GM19438 (cell line): ENCODE measurements at regions not wholly inside any gene's neighbourhood (a gene's known extent, or its start where the extent isn't known, plus 50 kb on each side); places are given as distances from the start of the nearest gene placed in this dataset.

Experiments used
- ATAC-seq: cut with Tn5 transposase; IDR thresholded peaks from one replicate; pipeline ENCODE4 v1.9.1; 2021; ENCODE audit warnings: low read depth; ENCODE audit not compliant: unreplicated experiment

GRCh38 chr14:38904959-38905358 lies 198.1 kb downstream of the SEC23A start:
- ATAC-seq = no peak

DNA sequence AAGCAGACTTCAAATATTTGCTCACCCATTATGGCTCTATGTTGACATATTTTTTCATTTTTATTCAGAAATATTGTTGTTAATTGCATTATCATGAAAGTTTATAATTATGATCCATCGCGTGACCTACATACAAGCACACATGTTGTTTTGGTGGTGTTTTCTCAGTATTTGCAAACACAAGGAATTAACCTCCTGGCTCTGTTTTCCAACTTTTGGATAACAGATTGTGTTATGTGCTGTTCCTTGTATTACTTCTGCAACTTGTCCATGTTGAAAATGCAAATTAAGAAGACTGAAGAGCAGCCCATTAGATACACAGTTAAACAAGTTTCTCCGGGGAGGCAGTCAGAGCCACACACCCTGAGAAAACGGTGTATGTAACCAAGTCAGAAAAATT lies 201.2 kb downstream of the SEC23A start:
- no peak for ATAC-seq

DNA sequence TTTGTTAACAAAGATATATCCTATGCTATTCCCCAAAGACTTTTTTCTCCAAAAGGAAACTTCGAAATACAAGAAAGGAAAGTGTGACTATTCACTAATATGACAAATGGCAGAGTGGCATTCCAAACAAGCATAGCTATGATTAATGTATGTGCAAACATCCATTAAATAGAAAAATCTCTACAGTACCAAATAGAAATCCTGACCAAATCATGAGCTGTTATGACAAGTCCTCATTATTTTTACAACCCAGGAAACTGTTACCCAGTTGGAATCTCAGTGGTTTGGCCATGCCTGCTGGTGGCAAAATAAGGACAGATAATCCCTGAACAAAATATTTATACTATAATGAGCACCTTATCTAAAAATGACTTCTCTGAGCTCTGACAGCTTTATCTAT lies 202.1 kb downstream of the SEC23A start:
- no peak for ATAC-seq

DNA sequence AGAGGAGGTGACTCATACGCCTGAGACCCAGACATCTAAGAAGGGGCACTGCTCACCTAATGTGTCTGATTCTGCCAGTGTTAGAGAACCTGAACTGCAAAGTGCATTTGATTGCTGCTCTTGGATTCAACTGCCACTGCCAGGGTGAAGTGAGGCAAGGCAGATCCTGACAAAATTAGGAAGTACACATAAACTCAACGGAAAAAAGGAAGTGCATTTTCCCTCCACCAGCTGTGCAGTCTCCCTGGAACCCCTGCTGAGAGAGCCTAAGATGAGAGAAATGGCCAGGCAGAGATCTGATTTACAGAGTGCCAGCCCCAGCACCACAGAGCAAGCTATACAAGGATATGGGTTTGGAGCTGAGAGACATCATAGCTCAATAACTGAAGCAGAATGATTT lies 215.3 kb downstream of the SEC23A start:
- ATAC-seq = no peak

- no peak for ATAC-seq
Observed at GRCh38 chr14:38884109-38884508, 218.9 kb downstream of the SEC23A start.

DNA sequence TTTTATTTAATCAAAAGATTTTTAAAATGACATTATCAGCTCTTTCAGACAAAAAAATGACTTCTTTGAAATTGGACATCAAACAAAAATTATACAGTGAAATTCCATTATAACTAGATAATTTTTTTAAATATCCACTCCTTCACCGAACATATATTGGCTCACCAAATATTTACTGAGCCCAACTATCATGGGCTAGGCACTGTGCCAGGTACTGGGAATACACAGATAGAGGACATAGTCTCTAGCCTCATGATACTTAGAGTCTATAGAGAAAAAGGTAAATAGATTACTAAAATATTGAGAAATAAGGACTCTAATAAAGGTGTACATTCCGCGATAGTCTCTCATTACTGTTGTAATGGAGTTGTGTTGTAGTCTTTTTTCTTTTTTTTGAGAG lies 219.9 kb downstream of the SEC23A start:
- ATAC-seq = no peak

- no peak for ATAC-seq
Observed at GRCh38 chr14:38882533-38882932, 220.5 kb downstream of the SEC23A start.

DNA sequence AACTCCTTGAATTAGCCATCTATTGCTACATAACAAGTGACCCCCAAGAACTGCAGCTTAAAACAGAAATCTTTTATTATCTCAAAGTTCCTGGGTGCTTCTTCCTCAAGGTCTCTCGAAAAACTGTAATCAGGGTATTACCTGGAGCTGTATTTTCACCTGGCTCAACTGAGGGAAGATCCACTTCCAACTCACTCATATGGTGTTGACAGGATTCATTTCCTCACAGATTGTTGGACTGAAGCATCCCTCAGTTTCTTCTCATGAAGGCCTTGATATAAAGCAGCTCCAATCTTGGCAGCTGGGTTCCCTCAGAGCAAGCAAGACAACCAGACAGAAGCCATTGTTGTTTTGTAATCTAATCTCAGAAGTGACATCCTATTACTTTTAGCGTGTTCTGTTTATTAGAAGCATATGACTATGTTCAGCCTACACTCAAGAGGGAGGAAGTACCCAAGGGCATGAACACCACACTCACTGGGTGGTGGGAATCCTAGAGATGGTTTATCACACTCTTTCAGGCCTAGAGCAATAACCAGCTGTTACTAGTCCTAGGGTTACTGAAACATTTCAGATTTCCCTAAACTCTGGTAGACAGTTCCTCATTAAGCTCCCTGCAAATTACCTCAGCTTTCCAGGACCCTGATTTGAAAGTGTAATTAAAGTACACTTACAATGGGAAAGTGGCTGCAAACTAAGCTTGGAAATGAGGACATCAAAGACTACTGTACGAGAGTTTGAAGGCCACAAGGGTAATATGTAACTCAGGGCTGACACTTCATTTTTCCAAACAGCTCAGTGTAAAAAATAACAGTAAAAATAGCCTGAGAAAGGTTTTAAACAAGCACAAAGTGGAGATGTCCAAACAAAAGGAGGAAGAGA lies 222.2 kb downstream of the SEC23A start:
- ATAC-seq = no peak

GRCh38 chr14:38877744-38878388 lies 225.2 kb downstream of the SEC23A start:
- no peak for ATAC-seq

DNA sequence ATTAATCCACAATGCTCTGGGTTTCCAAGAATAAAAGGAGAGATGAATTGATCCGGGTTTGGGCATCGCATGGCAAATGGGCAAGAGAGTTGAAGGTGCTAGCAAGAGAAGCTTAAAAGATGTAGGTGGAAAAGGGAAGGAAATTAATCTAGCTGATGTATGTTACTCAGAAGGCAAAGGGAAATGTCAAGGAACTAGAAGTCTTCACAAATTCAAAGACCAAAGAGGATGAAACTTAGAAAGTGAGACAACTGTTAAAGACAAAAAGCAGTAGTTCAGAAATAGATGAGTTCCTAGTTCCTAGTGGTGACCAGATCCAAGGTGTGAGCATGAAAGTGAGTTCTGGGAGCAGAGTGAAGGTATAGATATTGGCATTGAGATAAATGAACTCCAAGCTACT lies 228.3 kb downstream of the SEC23A start:
- ATAC-seq = no peak

DNA sequence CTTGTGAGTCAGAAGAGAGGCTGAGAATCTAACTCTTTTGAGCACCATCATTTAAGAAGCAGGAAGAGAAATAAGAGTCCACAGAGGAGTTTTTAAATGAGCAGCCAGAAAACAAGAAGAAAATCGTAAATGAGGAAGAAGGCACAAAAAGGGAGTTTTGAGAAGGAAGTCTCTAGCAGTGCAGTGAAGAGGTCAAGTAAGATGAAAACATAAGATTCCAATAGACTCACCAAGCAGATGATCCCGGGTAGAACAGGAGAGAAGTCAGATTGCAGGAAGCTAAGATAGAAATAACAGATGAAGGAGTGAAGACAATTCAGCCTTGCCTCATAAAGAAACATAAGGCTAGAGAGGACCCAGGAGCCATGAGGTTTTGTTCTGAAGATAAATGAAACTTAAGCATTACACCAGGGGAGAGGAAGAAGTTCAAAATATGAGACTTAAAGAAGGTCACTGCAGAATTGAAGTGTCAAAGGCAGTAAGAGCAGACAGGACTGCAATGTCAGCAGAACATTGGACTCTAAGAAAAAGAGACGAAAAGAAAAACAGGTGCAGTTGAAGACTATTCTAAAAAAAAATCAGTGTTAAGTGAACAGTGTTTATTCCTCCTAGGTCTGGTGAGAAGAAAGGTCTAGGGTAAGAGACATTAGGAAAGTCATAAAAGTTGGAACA lies 229.0 kb downstream of the SEC23A start:
- ATAC-seq = no peak

GRCh38 chr14:38870296-38870836 lies 232.7 kb downstream of the SEC23A start:
- ATAC-seq = no peak

- no peak for ATAC-seq
Observed at GRCh38 chr14:38868399-38869290, 234.4 kb downstream of the SEC23A start.

- ATAC-seq = peak; percentile 86
Observed at GRCh38 chr14:38867561-38868150, 235.4 kb downstream of the SEC23A start.

- no peak for ATAC-seq
Observed at GRCh38 chr14:38866461-38866860, 236.6 kb downstream of the SEC23A start.

GRCh38 chr14:38862366-38862765 lies 240.7 kb downstream of the SEC23A start:
- ATAC-seq = no peak

GRCh38 chr14:38860530-38860929 lies 242.5 kb downstream of the SEC23A start:
- no peak for ATAC-seq

DNA sequence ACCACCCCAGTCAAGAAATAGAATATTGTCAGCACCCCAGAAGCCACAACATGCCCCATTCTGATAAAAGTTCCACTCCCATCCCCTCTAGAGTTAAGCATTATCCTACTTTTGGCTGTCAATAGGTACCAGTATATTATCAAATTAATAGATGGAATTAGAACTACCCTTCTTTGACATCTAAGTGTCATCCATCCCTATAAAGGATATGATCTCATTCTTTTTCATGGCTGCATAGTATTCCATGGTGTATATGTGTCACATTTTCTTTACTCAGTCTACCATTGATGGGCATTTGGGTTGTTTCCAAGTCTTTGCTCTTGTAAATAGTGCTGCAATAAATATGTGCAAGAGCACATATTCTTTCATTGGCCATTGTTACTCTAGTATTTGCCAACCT lies 246.2 kb downstream of the SEC23A start:
- no peak for ATAC-seq

DNA sequence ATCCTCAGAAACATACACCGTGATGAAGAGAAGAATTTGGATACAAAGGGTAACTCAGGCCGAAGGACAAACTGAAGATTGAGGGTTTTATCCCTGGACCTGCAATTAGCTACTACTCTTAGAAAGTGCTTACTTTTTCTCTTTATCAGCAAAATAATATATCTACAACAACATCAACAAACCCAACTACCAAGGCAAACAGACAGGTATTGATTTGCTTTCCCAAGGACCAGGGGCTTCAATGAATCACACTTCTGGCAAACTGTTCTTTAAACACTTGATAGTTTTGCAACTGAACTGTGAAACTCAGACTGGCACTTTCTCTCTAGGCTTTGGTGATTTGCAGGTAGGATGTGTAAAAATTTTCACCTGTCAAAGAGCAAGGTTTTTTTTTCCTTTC lies 247.5 kb downstream of the SEC23A start:
- ATAC-seq = no peak

GRCh38 chr14:38851111-38851510 lies 251.9 kb downstream of the SEC23A start:
- no peak for ATAC-seq
